HCT116 (cell line): ENCODE measurements at regions not wholly inside any gene's neighbourhood (a gene's known extent, or its start where the extent isn't known, plus 50 kb on each side); places are given as distances from the start of the nearest gene placed in this dataset.

Experiments
- ATAC-seq: fragments of 200-7000 bp; cut with Tn5 transposase; 2 replicates; pipeline ENCODE4 v1.9.1; 2020; ENCODE audit warnings: mild to moderate bottlenecking, moderate library complexity
- BruUV-seq: library from RNA; stranded (reverse); fragments of 400-500 nt; replicated peaks from 2 replicates; lab custom pipeline; 2021; lab: Mats Ljungman, UMichigan
- CTCF ChIA-PET: fragments of 300-600 bp; sonication (Branson Sonifier 250); formaldehyde crosslinking; loops from one replicate; lab custom pipeline; 2021; ENCODE audit warnings: antibody characterized with exemption; lab: Charles Lee
- POLR2A ChIA-PET: fragments of 300-600, 350-600 bp; sonication (Branson Sonifier 250); formaldehyde crosslinking; loops from one replicate; lab custom pipeline; 2021; ENCODE audit warnings: antibody characterized with exemption; lab: Charles Lee
- RAD21 ChIA-PET, 2 experiments: fragments of 300-600 bp; sonication (Branson Sonifier 250); formaldehyde crosslinking; loops; one replicate each; lab custom pipeline; 2023; ENCODE audit warnings: low total read pairs in 2 of 2; ENCODE audit not compliant: uncharacterized antibody in 2 of 2, unreplicated experiment in 2 of 2, low non-redundant PET in 1 of 2; lab: Charles Lee
- DNase-seq: peaks from one replicate; pipeline ENCODE4 v3.0.0-alpha.2; 2010; ENCODE audit warnings: low read depth, low spot score
- H2AFZ ChIP-seq: fragments of 200-600 bp; shearing (Covaris generic), sonication (generic); 2 replicates; pipeline ENCODE4 v1.6.1; 2017; ENCODE audit warnings: low read depth, mixed run types, mixed read lengths, antibody characterized with exemption, low read length; ENCODE audit not compliant: poor library complexity, severe bottlenecking
- H3K27ac ChIP-seq: 2 replicates; pipeline ENCODE4 v1.5.1; 2012; ENCODE audit warnings: low read depth, low read length
- H3K27me3 ChIP-seq: fragments of 200-600 bp; sonication (generic); 2 replicates; pipeline ENCODE4 v1.6.1; 2016; ENCODE audit warnings: mixed run types, low read length, mixed read lengths; ENCODE audit not compliant: insufficient read depth
- H3K36me3 ChIP-seq, 2 experiments: fragments of 200-500 bp in 1 of 2; fragments of 200-600 bp in 1 of 2; sonication (Bioruptor generic) in 1 of 2; sonication (generic) in 1 of 2; 2 replicates each; pipeline versions ENCODE4 v1.5.1 to v1.6.1; 2014 to 2016; ENCODE audit warnings: low read length in 2 of 2, inconsistent platforms in 1 of 2, mixed read lengths in 1 of 2, mixed run types in 1 of 2; ENCODE audit not compliant: insufficient read depth in 2 of 2, control insufficient read depth in 1 of 2
- H3K4me1 ChIP-seq, 2 experiments: fragments of 200-600 bp in 1 of 2; sonication (generic) in 1 of 2; 2 replicates each; pipeline versions ENCODE4 v1.5.1 to v1.6.1; 2012 to 2017; ENCODE audit warnings: low read length in 2 of 2, inconsistent platforms in 1 of 2, mild to moderate bottlenecking in 1 of 2, mixed read lengths in 1 of 2, mixed run types in 1 of 2, moderate library complexity in 1 of 2; ENCODE audit not compliant: insufficient read depth in 2 of 2, control insufficient read depth in 1 of 2
- H3K4me2 ChIP-seq: fragments of 200-600 bp; sonication (generic); 2 replicates; pipeline ENCODE4 v1.6.1; 2017; ENCODE audit warnings: mixed run types, low read length, mixed read lengths
- H3K4me3 ChIP-seq, 2 experiments: fragments of 200-600 bp in 1 of 2; sonication (generic) in 1 of 2; replicated peaks in 1 of 2; 2 replicates each; pipeline ENCODE4 v1.5.1; 2011 to 2016; ENCODE audit warnings: low read length in 2 of 2, control low read depth in 1 of 2, low read depth in 1 of 2, mild to moderate bottlenecking in 1 of 2, mixed read lengths in 1 of 2, mixed run types in 1 of 2
- H3K79me2 ChIP-seq: fragments of 200-600 bp; sonication (generic); 2 replicates; pipeline ENCODE4 v1.6.1; 2017; ENCODE audit warnings: mild to moderate bottlenecking, mixed run types, low read length, moderate library complexity, mixed read lengths; ENCODE audit not compliant: insufficient read depth
- H3K9ac ChIP-seq: fragments of 200-600 bp; sonication (generic); 2 replicates; pipeline ENCODE4 v1.6.1; 2016; ENCODE audit warnings: low read length, mixed read lengths
- H3K9me2 ChIP-seq: fragments of 200-600 bp; sonication (generic), shearing (Covaris generic); 2 replicates; pipeline ENCODE4 v1.6.1; 2017; ENCODE audit warnings: mixed run types, mild to moderate bottlenecking, moderate library complexity; ENCODE audit not compliant: insufficient read depth
- H3K9me3 ChIP-seq, 2 experiments: fragments of 200-500 bp in 1 of 2; fragments of 200-600 bp in 1 of 2; sonication (Bioruptor generic) in 1 of 2; sonication (generic) in 1 of 2; 2 replicates each; pipeline ENCODE4 v1.6.1; 2014 to 2017; ENCODE audit warnings: low read length in 2 of 2, mixed read lengths in 2 of 2, inconsistent platforms in 1 of 2, low read depth in 1 of 2, mild to moderate bottlenecking in 1 of 2, mixed run types in 1 of 2, moderate library complexity in 1 of 2; ENCODE audit not compliant: control insufficient read depth in 1 of 2, insufficient read depth in 1 of 2
- H4K20me1 ChIP-seq: fragments of 200-600 bp; sonication (generic), shearing (Covaris generic); 2 replicates; pipeline ENCODE4 v1.6.1; 2017; ENCODE audit warnings: mixed run types, mild to moderate bottlenecking, moderate library complexity; ENCODE audit not compliant: insufficient read depth
- CBX3 ChIP-seq: IDR thresholded peaks from 2 replicates; pipeline ENCODE4 v1.6.1; 2012; ENCODE audit warnings: low read depth
- CEBPB ChIP-seq: IDR thresholded peaks from 2 replicates; pipeline ENCODE4 v1.6.1; 2012; ENCODE audit warnings: low read depth
- EZH2 ChIP-seq: fragments of 200-600 bp; sonication (generic); IDR thresholded peaks from 2 replicates; pipeline ENCODE4 v1.6.1; 2017; ENCODE audit warnings: antibody characterized with exemption, mixed run types
- EZH2phosphoT487 ChIP-seq: fragments of 200-600 bp; IDR thresholded peaks from 2 replicates; pipeline ENCODE4 v1.6.1; 2018; ENCODE audit warnings: antibody characterized with exemption, borderline replicate concordance
- FOSL1 ChIP-seq: IDR thresholded peaks from 2 replicates; pipeline ENCODE4 v1.6.1; 2012; ENCODE audit warnings: low read depth
- JUND ChIP-seq: IDR thresholded peaks from 2 replicates; pipeline ENCODE4 v1.6.1; 2012
- POLR2A ChIP-seq: IDR thresholded peaks from 2 replicates; pipeline ENCODE4 v1.7.0; 2011; ENCODE audit warnings: borderline replicate concordance; ENCODE audit not compliant: insufficient read depth, insufficient read length; ENCODE audit errors: extremely low read depth
- POLR2AphosphoS5 ChIP-seq: IDR thresholded peaks from 2 replicates; pipeline ENCODE4 v1.6.1; 2011; ENCODE audit warnings: mild to moderate bottlenecking, low read depth, low read length, moderate library complexity
- RAD21 ChIP-seq: IDR thresholded peaks from 2 replicates; pipeline ENCODE4 v1.6.1; 2012; ENCODE audit warnings: low read depth, mild to moderate bottlenecking
- SP1 ChIP-seq: IDR thresholded peaks from 2 replicates; pipeline ENCODE4 v1.6.1; 2012; ENCODE audit warnings: low read depth
- SRF ChIP-seq: IDR thresholded peaks from 2 replicates; pipeline ENCODE4 v1.6.1; 2012; ENCODE audit warnings: low read depth
- YY1 ChIP-seq: IDR thresholded peaks from 2 replicates; pipeline ENCODE4 v1.6.1; 2011; ENCODE audit warnings: low read length, low read depth, moderate library complexity, mild to moderate bottlenecking; ENCODE audit not compliant: insufficient replicate concordance; ENCODE audit errors: extremely low read depth
- ZFX ChIP-seq: fragments of 450-650 bp; IDR thresholded peaks from 2 replicates; pipeline ENCODE4 v1.6.1; 2017
- ZNF274 ChIP-seq: fragments of 200-500 bp; sonication (Bioruptor generic); IDR thresholded peaks from 2 replicates; pipeline ENCODE4 v1.6.1; 2014; ENCODE audit warnings: mild to moderate bottlenecking, low read depth, low read length, inconsistent platforms
- intact Hi-C: fragments of 100-400 bp; cut with micrococcal nuclease; formaldehyde crosslinking; loops from 2 replicates; pipeline ENCODE4 v1.10.0; 2022
- TF ChIP-seq, protein P1 (sequence below): IDR thresholded peaks from 2 replicates; pipeline ENCODE4 v1.6.1; 2011; ENCODE audit warnings: mild to moderate bottlenecking, low read length, moderate library complexity; ENCODE audit not compliant: insufficient replicate concordance; ENCODE audit errors: extremely low read depth
- TF ChIP-seq, protein P2 (sequence below): IDR thresholded peaks from 2 replicates; pipeline ENCODE4 v1.6.1; 2012
- TF ChIP-seq, protein P3 (sequence below): IDR thresholded peaks from 2 replicates; pipeline ENCODE4 v1.6.1; 2012; ENCODE audit warnings: low read depth
- TF ChIP-seq, protein P4 (sequence below): IDR thresholded peaks from 2 replicates; pipeline ENCODE4 v1.6.1; 2012
- TF ChIP-seq, protein P5 (sequence below), 3 experiments: fragments of 200-600 bp in 1 of 3; sonication (generic) in 1 of 3; IDR thresholded peaks in 2 of 3; conservative IDR thresholded peaks in 1 of 3; 2 replicates each; pipeline ENCODE4 v1.5.1; 2012 to 2017; ENCODE audit warnings: low read depth in 2 of 3, low read length in 2 of 3, antibody characterized with exemption in 1 of 3, borderline replicate concordance in 1 of 3, control low read depth in 1 of 3, mild to moderate bottlenecking in 1 of 3, mixed read lengths in 1 of 3, mixed run types in 1 of 3, moderate library complexity in 1 of 3; ENCODE audit not compliant: insufficient read depth in 1 of 3

DNA sequence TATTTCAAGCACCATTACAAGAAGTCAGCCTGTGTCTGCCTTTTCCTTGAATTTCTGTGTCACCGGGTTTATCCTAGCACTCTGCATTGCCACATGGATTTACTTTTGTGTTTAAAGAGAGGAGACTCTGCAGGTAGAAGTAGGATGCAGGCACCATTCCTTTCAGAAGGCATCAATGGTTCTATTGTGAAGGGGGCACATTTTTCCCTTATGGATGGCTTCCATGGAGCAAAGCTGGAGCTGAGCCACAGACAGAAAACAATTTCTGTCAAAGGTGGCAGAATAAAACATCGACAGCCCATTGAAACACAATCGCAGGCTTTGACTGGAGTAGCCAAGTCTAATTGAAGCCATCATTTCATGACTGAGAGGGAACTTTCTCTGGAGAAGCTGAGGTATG is 288.0 kb upstream of the ANKH start:
- ATAC-seq (no peak), DNase-seq (no peak)
- no peaks in the 10 kb centered on the region for H3K27me3 ChIP-seq
- TF ChIP-seq CEBPB (no peak), FOSL1 (no peak), EZH2phosphoT487 (no peak), EZH2 (no peak), JUND (no peak), POLR2A (no peak), ZFX (no peak), RAD21 (no peak), SRF (no peak), YY1 (no peak), POLR2AphosphoS5 (no peak), ZNF274 (no peak), SP1 (no peak), CBX3 (no peak)
- TF ChIP-seq, protein P1, sequence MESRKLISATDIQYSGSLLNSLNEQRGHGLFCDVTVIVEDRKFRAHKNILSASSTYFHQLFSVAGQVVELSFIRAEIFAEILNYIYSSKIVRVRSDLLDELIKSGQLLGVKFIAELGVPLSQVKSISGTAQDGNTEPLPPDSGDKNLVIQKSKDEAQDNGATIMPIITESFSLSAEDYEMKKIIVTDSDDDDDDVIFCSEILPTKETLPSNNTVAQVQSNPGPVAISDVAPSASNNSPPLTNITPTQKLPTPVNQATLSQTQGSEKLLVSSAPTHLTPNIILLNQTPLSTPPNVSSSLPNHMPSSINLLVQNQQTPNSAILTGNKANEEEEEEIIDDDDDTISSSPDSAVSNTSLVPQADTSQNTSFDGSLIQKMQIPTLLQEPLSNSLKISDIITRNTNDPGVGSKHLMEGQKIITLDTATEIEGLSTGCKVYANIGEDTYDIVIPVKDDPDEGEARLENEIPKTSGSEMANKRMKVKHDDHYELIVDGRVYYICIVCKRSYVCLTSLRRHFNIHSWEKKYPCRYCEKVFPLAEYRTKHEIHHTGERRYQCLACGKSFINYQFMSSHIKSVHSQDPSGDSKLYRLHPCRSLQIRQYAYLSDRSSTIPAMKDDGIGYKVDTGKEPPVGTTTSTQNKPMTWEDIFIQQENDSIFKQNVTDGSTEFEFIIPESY, result no peak
- TF ChIP-seq, protein P2, sequence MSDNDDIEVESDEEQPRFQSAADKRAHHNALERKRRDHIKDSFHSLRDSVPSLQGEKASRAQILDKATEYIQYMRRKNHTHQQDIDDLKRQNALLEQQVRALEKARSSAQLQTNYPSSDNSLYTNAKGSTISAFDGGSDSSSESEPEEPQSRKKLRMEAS, result no peak
- TF ChIP-seq, protein P3, sequence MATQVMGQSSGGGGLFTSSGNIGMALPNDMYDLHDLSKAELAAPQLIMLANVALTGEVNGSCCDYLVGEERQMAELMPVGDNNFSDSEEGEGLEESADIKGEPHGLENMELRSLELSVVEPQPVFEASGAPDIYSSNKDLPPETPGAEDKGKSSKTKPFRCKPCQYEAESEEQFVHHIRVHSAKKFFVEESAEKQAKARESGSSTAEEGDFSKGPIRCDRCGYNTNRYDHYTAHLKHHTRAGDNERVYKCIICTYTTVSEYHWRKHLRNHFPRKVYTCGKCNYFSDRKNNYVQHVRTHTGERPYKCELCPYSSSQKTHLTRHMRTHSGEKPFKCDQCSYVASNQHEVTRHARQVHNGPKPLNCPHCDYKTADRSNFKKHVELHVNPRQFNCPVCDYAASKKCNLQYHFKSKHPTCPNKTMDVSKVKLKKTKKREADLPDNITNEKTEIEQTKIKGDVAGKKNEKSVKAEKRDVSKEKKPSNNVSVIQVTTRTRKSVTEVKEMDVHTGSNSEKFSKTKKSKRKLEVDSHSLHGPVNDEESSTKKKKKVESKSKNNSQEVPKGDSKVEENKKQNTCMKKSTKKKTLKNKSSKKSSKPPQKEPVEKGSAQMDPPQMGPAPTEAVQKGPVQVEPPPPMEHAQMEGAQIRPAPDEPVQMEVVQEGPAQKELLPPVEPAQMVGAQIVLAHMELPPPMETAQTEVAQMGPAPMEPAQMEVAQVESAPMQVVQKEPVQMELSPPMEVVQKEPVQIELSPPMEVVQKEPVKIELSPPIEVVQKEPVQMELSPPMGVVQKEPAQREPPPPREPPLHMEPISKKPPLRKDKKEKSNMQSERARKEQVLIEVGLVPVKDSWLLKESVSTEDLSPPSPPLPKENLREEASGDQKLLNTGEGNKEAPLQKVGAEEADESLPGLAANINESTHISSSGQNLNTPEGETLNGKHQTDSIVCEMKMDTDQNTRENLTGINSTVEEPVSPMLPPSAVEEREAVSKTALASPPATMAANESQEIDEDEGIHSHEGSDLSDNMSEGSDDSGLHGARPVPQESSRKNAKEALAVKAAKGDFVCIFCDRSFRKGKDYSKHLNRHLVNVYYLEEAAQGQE, result no peak
- TF ChIP-seq, protein P4, sequence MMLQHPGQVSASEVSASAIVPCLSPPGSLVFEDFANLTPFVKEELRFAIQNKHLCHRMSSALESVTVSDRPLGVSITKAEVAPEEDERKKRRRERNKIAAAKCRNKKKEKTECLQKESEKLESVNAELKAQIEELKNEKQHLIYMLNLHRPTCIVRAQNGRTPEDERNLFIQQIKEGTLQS, result no peak
- TF ChIP-seq, protein P5, sequence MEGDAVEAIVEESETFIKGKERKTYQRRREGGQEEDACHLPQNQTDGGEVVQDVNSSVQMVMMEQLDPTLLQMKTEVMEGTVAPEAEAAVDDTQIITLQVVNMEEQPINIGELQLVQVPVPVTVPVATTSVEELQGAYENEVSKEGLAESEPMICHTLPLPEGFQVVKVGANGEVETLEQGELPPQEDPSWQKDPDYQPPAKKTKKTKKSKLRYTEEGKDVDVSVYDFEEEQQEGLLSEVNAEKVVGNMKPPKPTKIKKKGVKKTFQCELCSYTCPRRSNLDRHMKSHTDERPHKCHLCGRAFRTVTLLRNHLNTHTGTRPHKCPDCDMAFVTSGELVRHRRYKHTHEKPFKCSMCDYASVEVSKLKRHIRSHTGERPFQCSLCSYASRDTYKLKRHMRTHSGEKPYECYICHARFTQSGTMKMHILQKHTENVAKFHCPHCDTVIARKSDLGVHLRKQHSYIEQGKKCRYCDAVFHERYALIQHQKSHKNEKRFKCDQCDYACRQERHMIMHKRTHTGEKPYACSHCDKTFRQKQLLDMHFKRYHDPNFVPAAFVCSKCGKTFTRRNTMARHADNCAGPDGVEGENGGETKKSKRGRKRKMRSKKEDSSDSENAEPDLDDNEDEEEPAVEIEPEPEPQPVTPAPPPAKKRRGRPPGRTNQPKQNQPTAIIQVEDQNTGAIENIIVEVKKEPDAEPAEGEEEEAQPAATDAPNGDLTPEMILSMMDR (IDR thresholded peaks at IDR 0.05 in 2 of 3, conservative IDR thresholded peaks at IDR 0.05 in 1 of 3; ENCODE audit: borderline replicate concordance in 1 of 3, insufficient read depth in 1 of 3, low read depth in 2 of 3, low read length in 2 of 3), result no peak
- TF ChIP-seq, all 23 proteins: peak for 0
- ChIA-PET RAD21 (no interaction called here), POLR2A (no interaction called here), CTCF (no interaction called here)
- Histone ChIP-seq H3K9ac (no peak overlapping the region), H3K4me3 (no peak overlapping the region), H3K79me2 (no peaks in the 10 kb centered on the region), H3K9me3 (peaks cover 0 to 5% of the 10 kb centered on the region in 2 experiments; a peak in 1 of 4 replicates), H3K9me2 (no peaks in the 10 kb centered on the region), H2AFZ (no peak overlapping the region), H4K20me1 (no peaks in the 10 kb centered on the region), H3K4me1 (no peaks in the 10 kb centered on the region), H3K36me3 (no peaks in the 10 kb centered on the region), H3K27ac (no peak overlapping the region), H3K4me2 (no peak overlapping the region)
- BruUV-seq, result no TSS peak
- intact Hi-C loops, result no loop called here
